ENCODE measurements at regions not wholly inside any gene's neighbourhood (a gene's known extent, or its start where the extent isn't known, plus 50 kb on each side); places are given as distances from the start of the nearest gene placed in this dataset.

DNA sequence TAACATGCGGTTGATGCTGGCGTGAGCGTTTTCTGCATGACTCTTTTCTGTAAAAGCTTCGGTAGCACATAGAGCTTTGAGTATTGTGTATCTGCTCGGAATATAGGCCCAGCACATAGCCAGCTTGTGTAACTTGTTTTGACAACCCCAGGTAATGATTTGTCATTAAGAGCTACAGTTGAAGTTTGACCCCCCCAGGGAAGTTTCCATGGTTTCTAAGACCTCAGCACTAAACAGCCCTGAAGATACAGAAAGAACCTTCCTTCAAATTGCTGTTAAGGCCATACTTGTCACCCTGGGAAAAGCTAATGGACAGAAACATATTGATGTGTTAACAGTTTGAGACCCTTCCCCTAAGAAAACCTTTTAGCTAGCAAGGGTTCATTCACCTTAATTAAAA lies 380.7 kb downstream of the PRDM2 start:
- TF ChIP-seq, protein P1, sequence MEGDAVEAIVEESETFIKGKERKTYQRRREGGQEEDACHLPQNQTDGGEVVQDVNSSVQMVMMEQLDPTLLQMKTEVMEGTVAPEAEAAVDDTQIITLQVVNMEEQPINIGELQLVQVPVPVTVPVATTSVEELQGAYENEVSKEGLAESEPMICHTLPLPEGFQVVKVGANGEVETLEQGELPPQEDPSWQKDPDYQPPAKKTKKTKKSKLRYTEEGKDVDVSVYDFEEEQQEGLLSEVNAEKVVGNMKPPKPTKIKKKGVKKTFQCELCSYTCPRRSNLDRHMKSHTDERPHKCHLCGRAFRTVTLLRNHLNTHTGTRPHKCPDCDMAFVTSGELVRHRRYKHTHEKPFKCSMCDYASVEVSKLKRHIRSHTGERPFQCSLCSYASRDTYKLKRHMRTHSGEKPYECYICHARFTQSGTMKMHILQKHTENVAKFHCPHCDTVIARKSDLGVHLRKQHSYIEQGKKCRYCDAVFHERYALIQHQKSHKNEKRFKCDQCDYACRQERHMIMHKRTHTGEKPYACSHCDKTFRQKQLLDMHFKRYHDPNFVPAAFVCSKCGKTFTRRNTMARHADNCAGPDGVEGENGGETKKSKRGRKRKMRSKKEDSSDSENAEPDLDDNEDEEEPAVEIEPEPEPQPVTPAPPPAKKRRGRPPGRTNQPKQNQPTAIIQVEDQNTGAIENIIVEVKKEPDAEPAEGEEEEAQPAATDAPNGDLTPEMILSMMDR (IDR thresholded peaks at IDR 0.05), result no peak
- TF ChIP-seq POLR2AphosphoS5 (IDR thresholded peaks at IDR 0.05) (no peak), POLR2A (IDR thresholded peaks at IDR 0.05) (no peak)
